HFF-Myc (cell line): ENCODE measurements at regions not wholly inside any gene's neighbourhood (a gene's known extent, or its start where the extent isn't known, plus 50 kb on each side); places are given as distances from the start of the nearest gene placed in this dataset.

ENCODE experiments used
- DNase-seq: peaks from one replicate; pipeline ENCODE4 v3.0.0-alpha.2; 2011; ENCODE audit warnings: low read depth; ENCODE audit errors: extremely low read depth
- H3K4me3 ChIP-seq: replicated peaks from 2 replicates; pipeline ENCODE4 v1.5.1; 2011; ENCODE audit warnings: low read depth, mild to moderate bottlenecking, control low read depth, low read length
- CTCF ChIP-seq: IDR thresholded peaks from 2 replicates; pipeline ENCODE4 v1.5.1; 2012; ENCODE audit warnings: mild to moderate bottlenecking, low read depth, low read length, control low read depth; ENCODE audit errors: missing control alignments

- DNase-seq, result no peak
- no peak for TF ChIP-seq CTCF
- H3K4me3 ChIP-seq, result no peak overlapping the region
These were observed 119.0 kb downstream of the OAT start for GRCh38 chr10:124299696-124300095.

GRCh38 chr10:124298891-124299290 lies 119.8 kb downstream of the OAT start:
- TF ChIP-seq CTCF, result no peak
- no peak overlapping the region for H3K4me3 ChIP-seq
- DNase-seq, result no peak

GRCh38 chr10:124296813-124297788 lies 121.6 kb downstream of the OAT start:
- no peak overlapping the region for H3K4me3 ChIP-seq
- no peak for DNase-seq
- no peak for TF ChIP-seq CTCF

GRCh38 chr10:124296121-124296812 lies 122.5 kb downstream of the OAT start:
- H3K4me3 ChIP-seq, result no peak overlapping the region
- peak; percentile 82 for DNase-seq
- TF ChIP-seq CTCF, result peak; percentile 30

GRCh38 chr10:124294811-124295770 lies 123.6 kb downstream of the OAT start:
- TF ChIP-seq CTCF, result no peak
- no peak overlapping the region for H3K4me3 ChIP-seq
- no peak for DNase-seq

- no peak for TF ChIP-seq CTCF
- no peak overlapping the region for H3K4me3 ChIP-seq
- DNase-seq, result no peak
These were observed 124.9 kb downstream of the OAT start for GRCh38 chr10:124293616-124294449.
